ACC112 (cell line): ENCODE measurements at regions not wholly inside any gene's neighbourhood (a gene's known extent, or its start where the extent isn't known, plus 50 kb on each side); places are given as distances from the start of the nearest gene placed in this dataset.

ENCODE experiments used
- H2AFZ ChIP-seq: fragments of 200-600 bp; sonication (generic); one replicate; pipeline ENCODE4 v1.6.0; 2017; ENCODE audit warnings: antibody characterized with exemption, low read length; ENCODE audit not compliant: unreplicated experiment
- H3K27ac ChIP-seq: fragments of 200-600 bp; sonication (generic); 2 replicates; pipeline ENCODE4 v1.5.1; 2014; ENCODE audit warnings: low read depth, mild to moderate bottlenecking, antibody characterized with exemption, low read length, moderate library complexity
- H3K27me3 ChIP-seq: fragments of 200-600 bp; sonication (generic); 2 replicates; pipeline ENCODE4 v1.6.1; 2014; ENCODE audit warnings: mild to moderate bottlenecking, antibody characterized with exemption, low read length, moderate library complexity, mixed read lengths; ENCODE audit not compliant: insufficient read depth
- H3K36me3 ChIP-seq: fragments of 200-600 bp; sonication (generic); 2 replicates; pipeline ENCODE4 v1.6.1; 2016; ENCODE audit warnings: mild to moderate bottlenecking, antibody characterized with exemption, low read length, moderate library complexity, mixed read lengths; ENCODE audit not compliant: insufficient read depth
- H3K4me1 ChIP-seq: fragments of 200-600 bp; sonication (generic); one replicate; pipeline ENCODE4 v1.6.1; 2016; ENCODE audit warnings: low read length, mixed read lengths; ENCODE audit not compliant: insufficient read depth, unreplicated experiment, control insufficient read depth
- H3K4me3 ChIP-seq: fragments of 200-600 bp; sonication (generic); 2 replicates; pipeline ENCODE4 v1.5.1; 2014; ENCODE audit warnings: mild to moderate bottlenecking, low read depth, low read length
- H3K79me2 ChIP-seq: fragments of 200-600 bp; sonication (generic); one replicate; pipeline ENCODE4 v1.6.0; 2016; ENCODE audit warnings: low read length; ENCODE audit not compliant: control insufficient read depth, unreplicated experiment, insufficient read depth

DNA sequence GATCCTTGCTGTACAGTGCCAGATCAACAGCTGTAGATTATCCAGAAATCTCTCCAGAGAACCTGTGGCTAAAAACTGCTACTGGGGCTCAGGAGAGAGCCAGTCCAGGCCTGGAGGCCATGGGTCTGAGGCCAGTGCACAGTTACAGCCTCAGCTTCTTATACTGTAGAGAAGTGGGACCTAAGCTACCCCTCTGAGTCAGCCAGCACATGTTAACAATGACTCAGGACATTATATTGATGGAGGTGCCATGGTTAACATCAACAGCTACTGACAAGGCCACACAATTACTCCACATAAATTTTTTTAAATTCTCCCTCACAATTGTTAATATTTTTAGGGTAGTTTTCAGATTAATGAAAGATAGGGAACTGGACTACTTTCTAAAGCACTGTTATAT, 138.5 kb downstream of the RBM26 start:
- Histone ChIP-seq H3K4me3 (no peak overlapping the region), H3K27ac (no peak overlapping the region), H3K79me2 (no peaks in the 10 kb centered on the region), H3K27me3 (peaks cover 28% of the 10 kb centered on the region), H3K36me3 (no peaks in the 10 kb centered on the region), H3K4me1 (no peaks in the 10 kb centered on the region), H2AFZ (no peak overlapping the region)

DNA sequence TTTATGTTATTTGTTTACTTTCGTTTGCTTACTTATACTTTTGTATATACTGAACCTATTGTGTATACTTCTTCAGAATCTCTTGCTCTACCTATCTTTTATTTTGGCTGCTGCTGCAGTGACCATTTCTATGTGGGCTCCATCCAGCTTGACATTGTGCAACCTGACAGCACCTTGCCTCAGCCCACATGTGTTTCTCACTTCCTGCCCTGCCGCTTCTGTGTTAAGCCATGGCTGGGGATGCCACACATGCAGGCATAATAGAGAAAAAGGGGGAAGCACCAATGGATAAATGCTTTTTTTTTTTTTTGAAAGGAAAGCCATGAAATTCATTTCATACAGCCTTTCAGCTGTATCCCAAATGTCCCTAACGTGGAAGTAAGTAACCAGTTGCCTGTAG, 147.6 kb downstream of the RBM26 start:
- Histone ChIP-seq H3K36me3 (no peaks in the 10 kb centered on the region), H3K27me3 (peaks cover 34% of the 10 kb centered on the region), H3K79me2 (no peaks in the 10 kb centered on the region), H2AFZ (no peak overlapping the region), H3K27ac (no peak overlapping the region), H3K4me3 (no peak overlapping the region), H3K4me1 (no peaks in the 10 kb centered on the region)

DNA sequence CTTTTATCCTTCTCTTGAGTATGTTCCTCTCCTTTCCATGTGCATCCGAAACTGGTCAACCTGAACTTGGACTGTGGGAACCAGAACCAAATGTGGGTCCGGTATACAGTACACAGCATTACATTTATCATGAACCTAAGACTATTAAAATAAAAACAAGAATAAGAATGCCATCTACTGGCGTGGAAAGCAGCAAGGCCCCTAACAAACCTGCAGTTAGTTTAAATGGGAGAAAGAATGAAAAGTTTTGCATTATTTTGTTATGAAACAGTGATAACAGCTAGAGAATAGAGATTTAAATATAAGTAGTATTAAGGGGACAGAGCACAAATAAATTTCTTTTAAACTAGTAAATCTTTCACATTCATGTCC, 159.5 kb downstream of the RBM26 start:
- Histone ChIP-seq H3K4me1 (no peaks in the 10 kb centered on the region), H3K4me3 (no peak overlapping the region), H3K79me2 (no peaks in the 10 kb centered on the region), H2AFZ (no peak overlapping the region), H3K36me3 (no peaks in the 10 kb centered on the region), H3K27ac (no peak overlapping the region), H3K27me3 (peaks cover 27% of the 10 kb centered on the region)

DNA sequence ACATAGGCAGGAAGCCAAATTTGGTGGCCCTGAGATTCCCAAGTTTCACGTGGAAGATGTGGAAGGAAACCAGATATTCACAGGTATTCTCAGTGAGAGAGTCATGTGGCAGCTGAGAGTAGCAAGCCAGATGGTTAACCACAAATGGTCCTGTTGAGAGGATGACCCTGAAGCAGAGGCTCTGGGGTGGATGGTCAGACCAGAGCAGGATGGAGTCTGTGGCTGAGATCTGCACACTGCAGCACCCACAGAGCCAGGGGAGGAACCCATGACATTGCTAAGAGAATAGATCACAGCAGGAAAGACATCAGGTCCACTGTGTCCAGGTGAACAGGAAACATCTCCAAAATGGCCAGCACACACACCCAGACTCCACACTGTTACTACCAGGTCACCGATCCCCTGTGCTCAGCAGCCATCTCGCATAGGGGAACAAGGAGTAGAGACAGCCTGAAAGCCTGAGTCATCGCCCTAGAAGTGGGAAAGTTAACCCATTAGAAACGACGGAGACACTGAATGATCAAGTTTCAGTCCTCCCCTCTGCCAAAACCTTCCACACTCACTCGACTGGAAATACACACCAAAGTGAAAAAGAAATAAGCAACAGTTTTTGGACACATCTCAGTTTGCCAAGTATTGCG, 160.0 kb downstream of the RBM26 start:
- Histone ChIP-seq H2AFZ (no peak overlapping the region), H3K27me3 (peaks cover 23% of the 10 kb centered on the region), H3K79me2 (no peaks in the 10 kb centered on the region), H3K4me3 (no peak overlapping the region), H3K36me3 (no peaks in the 10 kb centered on the region), H3K27ac (no peak overlapping the region), H3K4me1 (no peaks in the 10 kb centered on the region)

DNA sequence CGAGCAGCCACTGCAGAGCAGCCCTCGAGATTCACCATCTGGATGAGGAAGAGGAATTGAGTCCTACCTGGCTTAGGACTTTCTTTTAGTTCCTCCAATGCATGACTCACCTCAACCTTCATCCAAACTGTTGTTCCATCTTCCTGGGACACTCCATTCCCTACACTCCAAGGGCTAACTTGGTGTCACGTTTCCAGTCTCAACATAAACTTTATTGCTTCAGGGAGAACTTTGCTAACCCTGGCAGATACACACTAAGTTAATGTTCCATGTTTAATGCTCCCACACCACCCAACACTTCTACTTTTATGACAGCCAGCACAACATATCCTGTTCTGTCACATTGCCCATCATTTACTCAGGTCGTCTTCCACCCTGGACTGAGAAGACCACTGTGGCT, 164.4 kb downstream of the RBM26 start:
- no peaks in the 10 kb centered on the region for H3K79me2 ChIP-seq
- H3K27me3 ChIP-seq: peaks cover 20% of the 10 kb centered on the region
- H3K4me1 ChIP-seq: no peaks in the 10 kb centered on the region
- no peak overlapping the region for H3K4me3 ChIP-seq
- no peaks in the 10 kb centered on the region for H3K36me3 ChIP-seq
- no peak overlapping the region for H3K27ac ChIP-seq
- H2AFZ ChIP-seq: no peak overlapping the region

DNA sequence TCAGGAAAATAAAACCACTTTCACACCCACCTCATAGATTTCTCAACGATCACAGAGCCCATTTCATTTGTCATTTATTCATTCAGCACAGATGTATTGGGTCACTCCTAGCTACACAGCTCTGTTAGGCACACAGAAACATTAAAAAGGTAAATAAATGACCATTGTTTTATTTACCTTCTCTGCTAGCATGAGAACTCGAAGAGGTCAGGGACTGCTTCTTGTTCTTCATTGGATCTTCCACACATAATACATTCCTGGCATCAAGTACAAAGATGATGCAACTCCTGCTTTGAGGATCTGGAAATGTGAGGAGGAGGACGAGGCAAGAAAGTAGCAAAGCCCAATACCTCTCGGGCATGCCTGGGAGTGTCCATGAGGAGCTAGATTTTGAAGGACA, 168.1 kb downstream of the RBM26 start:
- no peak overlapping the region for H3K27ac ChIP-seq
- no peaks in the 10 kb centered on the region for H3K79me2 ChIP-seq
- no peak overlapping the region for H2AFZ ChIP-seq

DNA sequence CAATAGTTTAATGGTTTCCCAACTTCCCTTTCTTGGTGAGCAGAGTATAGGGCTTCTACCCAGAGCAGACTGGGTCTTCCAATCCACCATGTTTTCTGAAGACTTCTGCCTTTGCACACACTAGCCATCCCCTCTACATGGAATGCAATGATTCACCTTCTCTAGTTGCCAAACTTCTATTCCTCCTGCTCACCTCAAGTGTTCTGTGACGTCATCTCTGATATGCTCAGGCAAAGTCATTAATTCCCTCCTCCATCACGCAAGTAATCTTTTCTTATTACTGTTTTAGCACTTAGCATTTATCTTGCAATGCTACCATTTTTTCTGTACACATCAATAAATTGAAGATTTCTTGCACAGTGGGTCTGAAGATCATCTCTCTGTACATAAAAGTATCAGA, 174.2 kb downstream of the RBM26 start:
- Histone ChIP-seq H3K27ac (no peak overlapping the region), H3K79me2 (no peaks in the 10 kb centered on the region), H3K4me3 (no peak overlapping the region), H3K36me3 (no peaks in the 10 kb centered on the region), H3K27me3 (peaks cover 15% of the 10 kb centered on the region), H2AFZ (no peak overlapping the region), H3K4me1 (no peaks in the 10 kb centered on the region)

More for the DNA sequence above, 168.1 kb downstream of the RBM26 start:
- no peaks in the 10 kb centered on the region for H3K4me1 ChIP-seq
- H3K4me3 ChIP-seq: no peak overlapping the region
- H3K36me3 ChIP-seq: no peaks in the 10 kb centered on the region
- H3K27me3 ChIP-seq: peaks cover 12% of the 10 kb centered on the region

DNA sequence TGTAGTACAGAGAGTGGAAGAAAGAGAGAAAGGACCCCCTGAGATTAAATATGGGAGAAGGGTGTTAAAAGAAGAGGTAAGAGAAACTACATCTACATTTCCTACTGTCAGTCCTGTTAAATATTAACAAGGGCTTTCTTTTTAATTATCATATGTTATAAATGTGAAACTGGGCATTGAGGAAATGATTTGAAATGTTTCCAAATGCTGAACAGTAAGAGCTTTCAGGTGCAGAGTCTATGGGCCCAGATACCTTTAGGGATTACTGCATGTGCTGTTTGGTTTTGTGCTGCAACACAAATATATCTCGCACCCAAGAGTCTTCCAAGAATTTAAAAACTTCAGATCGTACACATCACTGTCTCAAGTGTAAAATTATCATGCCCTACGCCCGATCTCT, 176.3 kb downstream of the RBM26 start:
- Histone ChIP-seq H3K27me3 (peaks cover 19% of the 10 kb centered on the region), H2AFZ (no peak overlapping the region), H3K4me1 (no peaks in the 10 kb centered on the region), H3K4me3 (no peak overlapping the region), H3K27ac (no peak overlapping the region), H3K79me2 (no peaks in the 10 kb centered on the region), H3K36me3 (no peaks in the 10 kb centered on the region)

DNA sequence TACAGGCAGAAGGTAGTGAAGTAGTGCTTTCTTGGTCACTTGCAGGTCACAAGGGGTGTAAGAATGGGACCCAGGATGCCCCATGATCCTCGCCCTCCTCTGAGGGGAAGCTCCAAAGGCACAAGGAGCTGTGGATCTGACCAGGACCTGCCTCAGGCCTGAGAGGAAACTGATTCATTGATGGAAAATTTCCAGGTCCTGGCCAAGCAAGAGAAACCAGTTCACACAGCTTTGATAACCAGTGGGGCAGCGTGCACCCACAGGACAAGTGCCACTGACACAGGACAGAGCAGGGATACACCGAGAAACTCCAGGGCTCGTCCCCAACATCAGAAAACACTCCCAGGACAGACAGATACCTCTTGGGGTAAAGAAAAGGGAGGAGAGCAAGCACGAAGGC, 177.1 kb downstream of the RBM26 start:
- Histone ChIP-seq H2AFZ (no peak overlapping the region), H3K27me3 (peaks cover 19% of the 10 kb centered on the region), H3K4me3 (no peak overlapping the region), H3K4me1 (no peaks in the 10 kb centered on the region), H3K79me2 (no peaks in the 10 kb centered on the region), H3K36me3 (no peaks in the 10 kb centered on the region), H3K27ac (no peak overlapping the region)

DNA sequence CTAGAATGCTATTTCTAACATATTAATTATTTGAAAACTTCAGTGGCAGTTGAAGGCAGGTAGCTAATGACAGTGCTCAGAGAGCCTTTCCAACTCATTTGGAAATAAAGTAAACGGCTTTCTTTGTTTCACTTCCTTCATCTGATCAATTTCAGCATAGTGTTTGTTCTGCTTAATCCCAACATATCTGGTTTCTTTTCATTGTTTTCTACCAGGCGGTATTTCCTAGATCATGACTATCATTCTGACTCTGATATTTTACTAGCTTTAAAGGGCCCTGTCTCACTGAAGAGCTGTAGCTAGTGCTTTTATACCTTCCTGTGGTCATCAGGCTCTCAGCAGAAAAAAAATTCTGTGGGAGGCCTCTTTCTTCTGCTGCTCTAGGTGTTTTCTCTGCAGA, 178.6 kb downstream of the RBM26 start:
- H3K4me3 ChIP-seq: no peak overlapping the region
- H3K4me1 ChIP-seq: no peaks in the 10 kb centered on the region
- H3K27me3 ChIP-seq: peaks cover 19% of the 10 kb centered on the region
- no peaks in the 10 kb centered on the region for H3K79me2 ChIP-seq
- H2AFZ ChIP-seq: no peak overlapping the region
- H3K36me3 ChIP-seq: no peaks in the 10 kb centered on the region
- H3K27ac ChIP-seq: no peak overlapping the region

DNA sequence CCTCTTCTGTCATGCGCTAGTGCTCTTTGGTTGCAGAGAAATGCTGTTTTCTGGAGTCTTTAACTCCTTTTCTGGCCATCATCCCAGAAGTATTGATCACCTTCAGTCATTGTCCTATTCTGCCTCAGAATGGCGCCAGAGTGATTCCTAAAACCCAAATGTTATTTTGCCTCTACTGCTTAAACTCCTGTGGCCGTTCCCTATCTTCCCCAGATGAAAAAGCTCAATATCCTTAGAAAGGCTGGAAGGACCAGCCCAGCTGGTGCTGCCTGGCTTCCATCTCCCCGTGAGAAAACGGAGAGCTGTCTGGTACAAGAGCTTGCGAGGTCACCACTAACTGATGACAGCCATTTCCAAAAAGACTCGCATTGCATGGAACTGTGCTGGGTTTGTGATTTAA, 179.1 kb downstream of the RBM26 start:
- no peaks in the 10 kb centered on the region for H3K4me1 ChIP-seq
- H3K27me3 ChIP-seq: peaks cover 19% of the 10 kb centered on the region
- H3K27ac ChIP-seq: no peak overlapping the region
- H3K79me2 ChIP-seq: no peaks in the 10 kb centered on the region
- H3K4me3 ChIP-seq: no peak overlapping the region
- no peak overlapping the region for H2AFZ ChIP-seq
- H3K36me3 ChIP-seq: no peaks in the 10 kb centered on the region
